Heart left ventricle (tissue), 16 donors: ENCODE measurements at regions not wholly inside any gene's neighbourhood (a gene's known extent, or its start where the extent isn't known, plus 50 kb on each side); places are given as distances from the start of the nearest gene placed in this dataset.

ENCODE experiments used
- ATAC-seq, 4 donors: fragments of 200-7000 bp; cut with Tn5 transposase; one replicate each; pipeline ENCODE4 v1.9.1; 2020 to 2022; ENCODE audit warnings: moderate library complexity in 4 of 4, mild to moderate bottlenecking in 3 of 4, moderate number of reproducible peaks in 1 of 4
- DNase-seq, 5 donors: peaks; one replicate each; pipeline ENCODE4 v3.0.0-alpha.2; 2020
- H3K27ac ChIP-seq, 12 donors: fragments of 200-600 bp; sonication (generic) in 4 of 12; one replicate each; pipeline versions ENCODE4 v1.5.0 to v1.8.0; 2016 to 2022; ENCODE audit warnings: mild to moderate bottlenecking in 2 of 12
- H3K27me3 ChIP-seq, 9 donors: fragments of 200-600 bp; sonication (generic) in 2 of 9; one replicate each; pipeline versions ENCODE4 v1.5.1 to v1.8.0; 2016 to 2022; ENCODE audit warnings: mild to moderate bottlenecking in 3 of 9
- H3K36me3 ChIP-seq, 9 donors: fragments of 200-600 bp; sonication (generic) in 2 of 9; one replicate each; pipeline versions ENCODE4 v1.5.0 to v1.8.0; 2018 to 2022; ENCODE audit warnings: mild to moderate bottlenecking in 2 of 9
- H3K4me1 ChIP-seq, 12 donors: fragments of 200-600 bp; sonication (generic) in 4 of 12; one replicate each; pipeline versions ENCODE4 v1.5.0 to v1.8.0; 2016 to 2022; ENCODE audit warnings: mild to moderate bottlenecking in 3 of 12
- H3K4me3 ChIP-seq, 12 donors: fragments of 200-600 bp; sonication (generic) in 4 of 12; one replicate each; pipeline versions ENCODE4 v1.5.0 to v1.8.0; 2017 to 2022; ENCODE audit warnings: mild to moderate bottlenecking in 9 of 12, moderate library complexity in 4 of 12
- H3K9me3 ChIP-seq, 12 donors: fragments of 200-600 bp; sonication (generic) in 4 of 12; one replicate each; pipeline versions ENCODE4 v1.5.0 to v1.8.0; 2016 to 2022; ENCODE audit warnings: mild to moderate bottlenecking in 1 of 12
- CTCF ChIP-seq, 12 donors: fragments of 200-600 bp; sonication (generic) in 4 of 12; IDR thresholded peaks; one replicate each; pipeline versions ENCODE4 v1.5.0 to v1.8.0; 2018 to 2022; ENCODE audit warnings: antibody characterized with exemption in 12 of 12, mild to moderate bottlenecking in 5 of 12
- POLR2A ChIP-seq, 2 donors: fragments of 450-650 bp; IDR thresholded peaks; one replicate each; pipeline ENCODE4 v1.6.1; 2017; ENCODE audit warnings: antibody characterized with exemption in 2 of 2, mild to moderate bottlenecking in 2 of 2, moderate library complexity in 2 of 2
- WGBS, 4 donors: extraction: QIAGEN DNeasy Blood & Tissue Kit in 2 of 4; methylation state at CpG; one replicate each; pipeline versions ENCODE4 v1.1.5 to v1.1.7; 2013 to 2018; 5-methylcytosine and 5-hydroxymethylcytosine counted together
- intact Hi-C, 10 donors: fragments of 100-400 bp; cut with DNase I; formaldehyde crosslinking; loops; one replicate each; pipeline versions ENCODE4 v1.11.1 to v1.14.2; 2022
- donor health status: ischemic (EF 13 %, LVEDD 7.1; RV severe dilation, severe dysfunction).
- donor health status: healthy with polysubstance abuse.
- donor health status: DM: no; HTN: yes; CAD: no.
- donor health status: DM: no; HTN: no; CAD: no.
- donor health status: ischemic (EF 25% LVEDD 6.9; RV normal size, moderate dysfunction).
- donor health status: ischemic (EF 25% LVEDD 5.7; RV mildly dilated, moderate dysfunction).
- donor health status: healthy.
- donor health status: DM: yes; HTN: yes; CAD: no.
- donor health status: ischemic (EF 35%, LVEDD 5.7; RV mildly dilated, moderate dysfunction).
- donor health status: nonischemic (EF 11% LVEDD 7.7; RV severe dilation, severe dysfunction).
- donor health status: DM: yes; HTN: yes; CAD: no.
- donor health status: PGD.
- donor health status: ischemic (EF 29% LVEDD 5.4; RV normal size, mild dysfunction).
- donor health status: nonischemic (EF 23%, LVEDD 6.1; RV moderate dilation, normal function).

GRCh38 chr6:14734052-14734415 lies 511.8 kb upstream of the JARID2 start:
- 91 to 98% (median 94%) methylated on average over 2 of the region's 2 CpGs for WGBS, 4 donors
- intact Hi-C loops: no loop called here
- H3K9me3 ChIP-seq: no peaks in the 10 kb centered on the region

GRCh38 chr6:14734416-14735340 lies 511.2 kb upstream of the JARID2 start:
- H3K27me3 ChIP-seq: no peaks in the 10 kb centered on the region
- DNase-seq: no peak
- TF ChIP-seq CTCF (IDR thresholded peaks at IDR 0.05): no peak
- no peak for TF ChIP-seq POLR2A (IDR thresholded peaks at IDR 0.05)
- peaks cover 0 to 62% (median 3%) of the 10 kb centered on the region in 12 donors for H3K4me1 ChIP-seq
- intact Hi-C loops: no loop called here
- 72 to 75% (median 74%) methylated on average over 5 of the region's 5 CpGs for WGBS, 4 donors
- H3K36me3 ChIP-seq: no peaks in the 10 kb centered on the region
- ATAC-seq: peak in 3 of 4 donors; percentile 3 to 39 (median 35)
- peak overlapping the region in 1 of 12 donors; percentile 81 for H3K27ac ChIP-seq
- H3K9me3 ChIP-seq: no peaks in the 10 kb centered on the region
- H3K4me3 ChIP-seq: no peak overlapping the region

More at GRCh38 chr6:14734052-14734415, 511.8 kb upstream of the JARID2 start:
- peak overlapping the region in 1 of 12 donors; percentile 81 for H3K27ac ChIP-seq
- ATAC-seq (no peak), DNase-seq (no peak)
- no peaks in the 10 kb centered on the region for H3K36me3 ChIP-seq
- peaks cover 0 to 62% (median 3%) of the 10 kb centered on the region in 12 donors for H3K4me1 ChIP-seq
- H3K27me3 ChIP-seq: no peaks in the 10 kb centered on the region
- no peak overlapping the region for H3K4me3 ChIP-seq
- TF ChIP-seq POLR2A (IDR thresholded peaks at IDR 0.05): no peak

- intact Hi-C loops: no loop called here
- ATAC-seq: no peak
- TF ChIP-seq CTCF (IDR thresholded peaks at IDR 0.05) (no peak), POLR2A (IDR thresholded peaks at IDR 0.05) (no peak)
- Histone ChIP-seq H3K36me3 (no peaks in the 10 kb centered on the region), H3K27me3 (no peaks in the 10 kb centered on the region), H3K4me3 (no peak overlapping the region), H3K4me1 (peaks cover 0 to 49% (median 1%) of the 10 kb centered on the region in 12 donors), H3K27ac (no peak overlapping the region), H3K9me3 (no peaks in the 10 kb centered on the region)
- 94 to 96% (median 95%) methylated on average over 1 of the region's 1 CpG for whole genome bisulfite sequencing, 4 donors
- DNase-seq: no peak
Measured at GRCh38 chr6:14735956-14736486, 509.8 kb upstream of the JARID2 start.

- no peak overlapping the region for H3K27ac ChIP-seq
- H3K4me1 ChIP-seq: peaks cover 0 to 49% (median 1%) of the 10 kb centered on the region in 12 donors
- no peak overlapping the region for H3K4me3 ChIP-seq
- intact Hi-C loops: no loop called here
- DNase-seq (no peak), ATAC-seq (no peak)
- H3K36me3 ChIP-seq: no peaks in the 10 kb centered on the region
- 81 to 87% (median 84%) methylated on average over 2 of the region's 2 CpGs for WGBS, 4 donors
- TF ChIP-seq POLR2A (IDR thresholded peaks at IDR 0.05) (no peak), CTCF (IDR thresholded peaks at IDR 0.05) (no peak)
- H3K9me3 ChIP-seq: no peaks in the 10 kb centered on the region
- no peaks in the 10 kb centered on the region for H3K27me3 ChIP-seq
Measured at GRCh38 chr6:14736554-14736953, 509.3 kb upstream of the JARID2 start.
